ENCODE measurements at regions not wholly inside any gene's neighbourhood (a gene's known extent, or its start where the extent isn't known, plus 50 kb on each side); places are given as distances from the start of the nearest gene placed in this dataset.
"Not testable (repeated sequence)": the region's sequence is repeated elsewhere in the genome, so short reads cannot be mapped to it uniquely, and the experiment has no call there.

DNA sequence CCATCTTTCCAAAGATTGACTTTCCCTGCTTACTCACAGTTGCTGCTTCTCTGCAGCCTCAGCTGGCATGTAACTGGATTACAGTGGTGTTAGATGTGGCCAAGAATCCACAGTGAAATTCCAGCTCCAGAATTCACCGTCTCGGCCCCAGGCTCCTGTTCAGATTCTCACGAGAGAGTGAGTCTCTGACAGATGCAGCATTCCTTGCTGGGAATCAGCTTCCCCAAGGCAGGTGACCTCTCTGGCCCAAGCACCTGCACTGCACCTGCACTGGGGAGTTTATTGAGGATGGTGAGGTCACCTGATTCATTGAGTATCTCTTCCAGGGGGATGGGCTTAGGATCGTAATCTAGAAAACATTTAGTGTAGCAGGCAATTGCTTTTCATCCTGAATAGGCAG lies 600.5 kb upstream of the RBFOX1 start:
- no peak for DNase-seq
- no peak for TF ChIP-seq CTCF (IDR thresholded peaks at IDR 0.05; ENCODE audit: unreplicated experiment)
- H3K27ac Mint-ChIP-seq (ENCODE audit: unreplicated experiment) = no peak overlapping the region
- peaks cover 11% of the 10 kb centered on the region for H3K9me3 Mint-ChIP-seq (ENCODE audit: low read depth, unreplicated experiment)
- no peaks in the 10 kb centered on the region for H3K36me3 Mint-ChIP-seq (ENCODE audit: insufficient read depth, unreplicated experiment)
- no peaks in the 10 kb centered on the region for H3K4me1 Mint-ChIP-seq (ENCODE audit: low read depth, unreplicated experiment)
- no peak overlapping the region for H3K4me3 Mint-ChIP-seq (ENCODE audit: low read depth, unreplicated experiment)
- BruUV-seq (replicated peaks) = no TSS peak
- H3K27me3 Mint-ChIP-seq (ENCODE audit: unreplicated experiment) = no peaks in the 10 kb centered on the region
- CTCF ChIA-PET = no interaction called here
- intact Hi-C loops (cut with micrococcal nuclease; ENCODE audit: unreplicated experiment) = no loop called here

DNA sequence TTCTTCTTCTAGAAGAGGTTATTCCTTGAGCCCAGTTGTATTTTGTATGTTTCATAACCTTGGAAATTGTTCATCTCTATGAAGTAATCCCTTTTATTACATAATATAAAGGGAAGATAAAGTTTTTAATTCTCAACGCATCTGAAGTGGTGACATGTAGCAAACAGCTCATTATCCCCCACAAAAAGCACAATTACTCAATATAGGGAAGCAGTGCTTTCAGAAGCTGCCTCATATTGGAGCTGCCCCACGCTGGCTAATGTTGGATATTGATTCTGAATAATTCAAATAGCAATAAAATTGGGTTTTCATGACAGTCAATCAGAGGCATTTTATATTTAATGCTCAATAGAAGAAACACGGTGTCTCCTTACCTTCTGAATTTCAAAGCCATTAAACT lies 604.3 kb upstream of the RBFOX1 start:
- CTCF ChIA-PET = no interaction called here
- Mint-ChIP-seq H3K4me1 (ENCODE audit: low read depth, unreplicated experiment) (no peaks in the 10 kb centered on the region), H3K9me3 (ENCODE audit: low read depth, unreplicated experiment) (peaks cover 11% of the 10 kb centered on the region), H3K27me3 (ENCODE audit: unreplicated experiment) (no peaks in the 10 kb centered on the region), H3K36me3 (ENCODE audit: insufficient read depth, unreplicated experiment) (no peaks in the 10 kb centered on the region), H3K27ac (ENCODE audit: unreplicated experiment) (no peak overlapping the region), H3K4me3 (ENCODE audit: low read depth, unreplicated experiment) (no peak overlapping the region)
- no peak for TF ChIP-seq CTCF (IDR thresholded peaks at IDR 0.05; ENCODE audit: unreplicated experiment)
- intact Hi-C loops (cut with micrococcal nuclease; ENCODE audit: unreplicated experiment) = no loop called here
- no peak for DNase-seq
- no TSS peak for BruUV-seq (replicated peaks)

GRCh38 chr16:6726621-6727020 lies 606.0 kb upstream of the RBFOX1 start:
- Mint-ChIP-seq H3K27me3 (ENCODE audit: unreplicated experiment) (no peaks in the 10 kb centered on the region), H3K4me3 (ENCODE audit: low read depth, unreplicated experiment) (no peak overlapping the region), H3K36me3 (ENCODE audit: insufficient read depth, unreplicated experiment) (no peaks in the 10 kb centered on the region), H3K27ac (ENCODE audit: unreplicated experiment) (no peak overlapping the region), H3K9me3 (ENCODE audit: low read depth, unreplicated experiment) (peaks cover 12% of the 10 kb centered on the region), H3K4me1 (ENCODE audit: low read depth, unreplicated experiment) (no peaks in the 10 kb centered on the region)
- BruUV-seq (replicated peaks) = no TSS peak
- CTCF ChIA-PET = no interaction called here
- DNase-seq = no peak
- intact Hi-C loops (cut with micrococcal nuclease; ENCODE audit: unreplicated experiment) = no loop called here
- TF ChIP-seq CTCF (IDR thresholded peaks at IDR 0.05; ENCODE audit: unreplicated experiment) = no peak

DNA sequence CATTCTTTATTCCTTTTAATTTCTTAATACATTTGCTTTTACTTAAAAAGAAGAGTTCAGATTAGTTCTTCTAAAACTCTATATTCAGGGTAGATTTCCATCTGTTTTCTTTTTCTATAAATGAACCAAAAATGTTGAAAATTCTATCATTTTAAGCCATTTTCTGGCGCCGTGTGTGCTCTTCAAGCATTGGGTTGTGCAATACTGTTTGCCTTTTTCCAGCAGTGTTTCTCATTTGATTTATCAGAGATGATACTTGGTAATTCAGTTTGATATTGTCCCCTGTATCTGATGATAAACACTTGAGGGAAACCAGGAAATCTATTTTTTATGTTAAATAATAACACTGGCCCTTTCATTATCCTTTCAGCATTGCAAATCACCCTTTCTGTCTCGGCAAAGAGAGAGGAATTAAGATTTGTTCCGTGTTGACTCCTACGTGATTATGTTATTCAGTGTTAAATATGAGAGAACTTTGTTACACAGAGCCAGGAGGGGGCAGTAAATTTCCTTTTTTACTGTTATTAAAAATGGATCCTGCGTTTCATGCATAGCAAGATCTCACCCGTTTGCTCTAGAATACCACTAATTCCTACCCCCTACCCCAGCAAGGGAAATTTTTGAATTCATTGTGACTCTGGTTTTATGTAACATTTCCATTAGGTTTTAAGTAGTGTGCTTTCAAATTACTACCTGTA lies 606.9 kb upstream of the RBFOX1 start:
- DNase-seq = no peak
- Mint-ChIP-seq H3K27me3 (ENCODE audit: unreplicated experiment) (no peaks in the 10 kb centered on the region), H3K36me3 (ENCODE audit: insufficient read depth, unreplicated experiment) (no peaks in the 10 kb centered on the region), H3K27ac (ENCODE audit: unreplicated experiment) (no peak overlapping the region), H3K9me3 (ENCODE audit: low read depth, unreplicated experiment) (peaks cover 11% of the 10 kb centered on the region), H3K4me3 (ENCODE audit: low read depth, unreplicated experiment) (no peak overlapping the region), H3K4me1 (ENCODE audit: low read depth, unreplicated experiment) (no peaks in the 10 kb centered on the region)
- TF ChIP-seq CTCF (IDR thresholded peaks at IDR 0.05; ENCODE audit: unreplicated experiment) = no peak
- intact Hi-C loops (cut with micrococcal nuclease; ENCODE audit: unreplicated experiment) = no loop called here
- no TSS peak for BruUV-seq (replicated peaks)
- CTCF ChIA-PET = no interaction called here

DNA sequence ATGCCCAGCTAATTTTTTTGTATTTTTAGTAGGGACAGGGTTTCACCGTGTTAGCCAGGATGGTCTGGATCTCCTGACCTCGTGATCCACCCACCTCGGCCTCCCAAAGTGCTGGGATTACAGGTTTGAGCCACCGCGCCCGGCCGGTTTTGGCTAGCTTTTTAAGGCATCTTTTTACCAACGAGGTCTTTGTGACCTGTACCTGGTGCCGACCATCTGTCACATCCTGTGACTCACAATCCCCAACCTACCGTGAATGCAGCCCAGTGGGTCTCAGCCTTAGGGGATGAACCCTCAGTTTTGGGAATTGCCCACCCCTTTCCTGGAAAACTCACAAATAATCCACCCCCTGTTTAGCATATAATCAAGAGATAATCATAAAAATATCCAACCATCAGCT lies 607.4 kb upstream of the RBFOX1 start:
- H3K4me1 Mint-ChIP-seq (ENCODE audit: low read depth, unreplicated experiment); H3K27ac Mint-ChIP-seq (ENCODE audit: unreplicated experiment); BruUV-seq (replicated peaks); DNase-seq; CTCF ChIA-PET; H3K27me3 Mint-ChIP-seq (ENCODE audit: unreplicated experiment); H3K4me3 Mint-ChIP-seq (ENCODE audit: low read depth, unreplicated experiment); H3K36me3 Mint-ChIP-seq (ENCODE audit: insufficient read depth, unreplicated experiment); intact Hi-C loops (cut with micrococcal nuclease; ENCODE audit: unreplicated experiment): not testable (repeated sequence)
- peaks cover 14% of the 10 kb centered on the region for H3K9me3 Mint-ChIP-seq (ENCODE audit: low read depth, unreplicated experiment)

All from Calu3 (cell line).